Small intestine (tissue), 7 donors: ENCODE measurements at regions not wholly inside any gene's neighbourhood (a gene's known extent, or its start where the extent isn't known, plus 50 kb on each side); places are given as distances from the start of the nearest gene placed in this dataset.

Experiments
- DNase-seq, 2 donors: peaks; one replicate each; pipeline versions ENCODE4 v3.0.0 to v3.0.0-alpha.2; 2013
- FAIRE-seq: peaks from 2 replicates; lab custom pipeline; 2012; peaks lifted over from hg19 to GRCh38; lab: Jason Lieb, UNC
- H3K27ac ChIP-seq, 3 donors: one replicate each; pipeline ENCODE4 v1.5.1; 2013; ENCODE audit warnings: low read length in 2 of 3, mild to moderate bottlenecking in 2 of 3, control low read depth in 1 of 3, inconsistent platforms in 1 of 3, low read depth in 1 of 3, moderate library complexity in 1 of 3
- H3K27me3 ChIP-seq, 3 donors: one replicate each; pipeline ENCODE4 v1.6.1; 2013; ENCODE audit warnings: low read length in 3 of 3, inconsistent platforms in 1 of 3; ENCODE audit not compliant: control insufficient read depth in 3 of 3, insufficient read depth in 3 of 3
- H3K36me3 ChIP-seq, 3 donors: one replicate each; pipeline ENCODE4 v1.6.1; 2013; ENCODE audit warnings: low read length in 3 of 3, inconsistent platforms in 1 of 3, low read depth in 1 of 3, mild to moderate bottlenecking in 1 of 3, moderate library complexity in 1 of 3; ENCODE audit not compliant: control insufficient read depth in 3 of 3, insufficient read depth in 2 of 3
- H3K4me1 ChIP-seq, 3 donors: one replicate each; pipeline ENCODE4 v1.6.1; 2013; ENCODE audit warnings: low read length in 2 of 3, inconsistent platforms in 1 of 3, low read depth in 1 of 3, mild to moderate bottlenecking in 1 of 3, moderate library complexity in 1 of 3; ENCODE audit not compliant: control insufficient read depth in 3 of 3, insufficient read depth in 2 of 3
- H3K4me3 ChIP-seq, 3 donors: one replicate each; pipeline ENCODE4 v1.5.1; 2013; ENCODE audit warnings: low read length in 3 of 3, control low read depth in 1 of 3, inconsistent platforms in 1 of 3, low read depth in 1 of 3, mild to moderate bottlenecking in 1 of 3, moderate library complexity in 1 of 3
- H3K9me3 ChIP-seq, 2 donors: one replicate each; pipeline ENCODE4 v1.6.1; 2013; ENCODE audit warnings: low read depth in 1 of 2, low read length in 1 of 2; ENCODE audit not compliant: control insufficient read depth in 2 of 2, insufficient read depth in 1 of 2
- WGBS, 3 donors: extraction: QIAGEN DNeasy Blood & Tissue Kit; methylation state at CpG; one replicate each; pipeline ENCODE4 v1.1.7; 2013; 5-methylcytosine and 5-hydroxymethylcytosine counted together
- donor health status: healthy with polysubstance abuse.
- donor health status: control.
- donor health status: control.
- donor health status: Bipolar disorder and iron deficiency.
- donor health status: healthy.

- Histone ChIP-seq H3K27ac (no peak overlapping the region), H3K27me3 (no peaks in the 10 kb centered on the region), H3K4me3 (no peak overlapping the region), H3K4me1 (no peaks in the 10 kb centered on the region), H3K9me3 (no peaks in the 10 kb centered on the region), H3K36me3 (no peaks in the 10 kb centered on the region)
- DNase-seq (no peak), FAIRE-seq (no peak)
- WGBS, 3 donors, result 95 to 97% (median 96%) methylated on average over 2 of the region's 2 CpGs
Measured at GRCh38 chr2:196478588-196478987, 160.9 kb upstream of the CCDC150 start.

- H3K4me3 ChIP-seq, result no peak overlapping the region
- no peak overlapping the region for H3K27ac ChIP-seq
- H3K4me1 ChIP-seq, result no peaks in the 10 kb centered on the region
- no peak for DNase-seq
- no peaks in the 10 kb centered on the region for H3K36me3 ChIP-seq
- H3K27me3 ChIP-seq, result no peaks in the 10 kb centered on the region
- no peaks in the 10 kb centered on the region for H3K9me3 ChIP-seq
- no peak for FAIRE-seq
Measured at GRCh38 chr2:196479350-196479749, 160.2 kb upstream of the CCDC150 start.

GRCh38 chr2:196480653-196481323 is 158.7 kb upstream of the CCDC150 start:
- WGBS, 3 donors, result 85 to 97% (median 91%) methylated on average over 2 of the region's 2 CpGs
- Histone ChIP-seq H3K36me3 (no peaks in the 10 kb centered on the region), H3K27me3 (no peaks in the 10 kb centered on the region), H3K4me1 (no peaks in the 10 kb centered on the region), H3K4me3 (no peak overlapping the region), H3K27ac (no peak overlapping the region), H3K9me3 (no peaks in the 10 kb centered on the region)
- no peak for FAIRE-seq
- no peak for DNase-seq

- no peaks in the 10 kb centered on the region for H3K4me1 ChIP-seq
- H3K27me3 ChIP-seq, result no peaks in the 10 kb centered on the region
- no peak for DNase-seq
- H3K4me3 ChIP-seq, result no peak overlapping the region
- H3K9me3 ChIP-seq, result no peaks in the 10 kb centered on the region
- 66 to 85% (median 78%) methylated on average over 3 of the region's 3 CpGs for WGBS, 3 donors
- H3K36me3 ChIP-seq, result no peaks in the 10 kb centered on the region
- FAIRE-seq, result no peak
- H3K27ac ChIP-seq, result no peak overlapping the region
Measured at GRCh38 chr2:196481324-196481697, 158.2 kb upstream of the CCDC150 start.

GRCh38 chr2:196482119-196483065 is 157.1 kb upstream of the CCDC150 start:
- no peaks in the 10 kb centered on the region for H3K4me1 ChIP-seq
- DNase-seq (no peak), FAIRE-seq (no peak)
- no peaks in the 10 kb centered on the region for H3K9me3 ChIP-seq
- 78 to 87% (median 83%) methylated on average over 6 of the region's 6 CpGs for WGBS, 3 donors
- H3K4me3 ChIP-seq, result no peak overlapping the region
- no peaks in the 10 kb centered on the region for H3K27me3 ChIP-seq
- H3K36me3 ChIP-seq, result no peaks in the 10 kb centered on the region
- no peak overlapping the region for H3K27ac ChIP-seq

- Histone ChIP-seq H3K4me3 (no peak overlapping the region), H3K27ac (no peak overlapping the region), H3K4me1 (no peaks in the 10 kb centered on the region), H3K9me3 (no peaks in the 10 kb centered on the region), H3K27me3 (no peaks in the 10 kb centered on the region), H3K36me3 (no peaks in the 10 kb centered on the region)
- FAIRE-seq (no peak), DNase-seq (no peak)
- 51 to 74% (median 62%) methylated on average over 3 of the region's 3 CpGs for WGBS, 3 donors
Measured at GRCh38 chr2:196486146-196486545, 153.4 kb upstream of the CCDC150 start.

- FAIRE-seq (no peak), DNase-seq (no peak)
- Histone ChIP-seq H3K27me3 (no peaks in the 10 kb centered on the region), H3K4me1 (no peaks in the 10 kb centered on the region), H3K36me3 (no peaks in the 10 kb centered on the region), H3K27ac (no peak overlapping the region), H3K4me3 (no peak overlapping the region), H3K9me3 (no peaks in the 10 kb centered on the region)
- WGBS, 3 donors, result 76 to 77% (median 76%) methylated on average over 3 of the region's 3 CpGs
Measured at GRCh38 chr2:196487417-196487816, 152.1 kb upstream of the CCDC150 start.

GRCh38 chr2:196489371-196489770 is 150.1 kb upstream of the CCDC150 start:
- no peak overlapping the region for H3K4me3 ChIP-seq
- no peaks in the 10 kb centered on the region for H3K9me3 ChIP-seq
- H3K27ac ChIP-seq, result no peak overlapping the region
- H3K36me3 ChIP-seq, result no peaks in the 10 kb centered on the region
- FAIRE-seq (no peak), DNase-seq (no peak)
- no peaks in the 10 kb centered on the region for H3K27me3 ChIP-seq
- no peaks in the 10 kb centered on the region for H3K4me1 ChIP-seq
- WGBS, 3 donors, result 61 to 85% (median 70%) methylated on average over 1 of the region's 1 CpG
